Activated T-cell treated with anti-CD3 and anti-CD28 coated beads, Interleukin-2, amount 50 U/mL, for 1 hour (primary cell): ENCODE measurements at regions not wholly inside any gene's neighbourhood (a gene's known extent, or its start where the extent isn't known, plus 50 kb on each side); places are given as distances from the start of the nearest gene placed in this dataset.
"Not testable (repeated sequence)": the region's sequence is repeated elsewhere in the genome, so short reads cannot be mapped to it uniquely, and the experiment has no call there.

Experiments
- DNase-seq: peaks from one replicate; pipeline ENCODE4 v3.0.0-alpha.2; 2020

DNA sequence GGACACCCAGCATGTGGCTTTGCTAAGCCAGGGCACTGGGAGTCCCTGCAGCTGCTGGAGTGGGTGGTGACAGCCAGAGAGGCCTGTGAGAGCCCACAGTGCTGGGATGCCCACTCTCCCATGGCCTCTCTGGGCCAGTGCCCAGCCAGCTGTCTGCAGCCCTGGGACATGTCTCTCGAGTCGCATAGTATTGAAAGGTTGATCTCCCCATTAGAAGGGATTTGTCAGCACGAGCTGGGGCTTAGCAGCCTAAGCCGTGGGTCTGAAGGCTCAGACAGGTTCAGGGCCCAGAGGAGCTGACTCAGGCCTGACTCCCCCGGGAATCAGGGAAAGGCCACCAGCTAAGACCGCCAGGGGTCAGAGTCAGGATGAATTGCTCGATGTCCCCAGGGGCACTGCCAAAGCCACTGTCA is 53.5 kb downstream of the FOXD2 start:
- DNase-seq, result no peak

- no peak for DNase-seq
These were observed 57.4 kb downstream of the FOXD2 start for GRCh38 chr1:47495176-47495713.

- no peak for DNase-seq
These were observed 60.7 kb downstream of the FOXD2 start for GRCh38 chr1:47498551-47498950.

DNA sequence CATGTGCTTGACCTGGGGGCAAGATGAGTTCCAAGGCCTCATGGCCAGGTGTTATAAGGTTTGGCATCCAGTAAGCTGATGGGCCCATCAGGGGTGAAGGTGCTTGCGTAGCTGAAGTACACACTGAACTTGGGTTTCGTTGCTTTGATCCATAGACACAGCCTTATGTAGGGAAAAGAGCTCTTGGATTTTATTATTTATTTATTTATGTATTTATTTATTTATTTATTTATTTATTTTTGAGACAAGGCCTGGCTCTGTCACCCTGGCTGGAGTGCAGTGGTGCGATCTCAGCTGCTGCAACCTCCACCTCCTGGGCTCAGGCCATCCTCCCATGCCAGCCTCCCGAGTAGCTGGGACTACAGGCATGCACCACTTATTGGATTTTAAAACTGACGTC is 63.2 kb downstream of the FOXD2 start:
- DNase-seq, result no peak

GRCh38 chr1:47502746-47503370 is 65.0 kb downstream of the FOXD2 start:
- DNase-seq, result no peak

DNA sequence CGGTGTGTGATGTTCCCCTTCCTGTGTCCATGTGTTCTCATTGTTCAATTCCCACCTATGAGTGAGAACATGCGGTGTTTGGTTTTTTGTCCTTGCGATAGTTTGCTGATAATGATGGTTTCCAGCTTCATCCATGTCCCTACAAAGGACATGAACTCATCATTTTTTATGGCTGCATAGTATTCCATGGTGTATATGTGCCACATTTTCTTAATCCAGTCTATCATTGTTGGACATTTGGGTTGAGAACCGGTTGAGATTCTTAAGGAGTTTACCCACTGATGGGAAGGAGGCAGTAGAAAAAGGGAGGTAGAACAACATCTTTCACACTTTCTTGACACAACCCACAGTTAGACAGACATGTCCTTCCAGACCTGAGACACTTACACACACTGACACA is 67.0 kb downstream of the FOXD2 start:
- not testable (repeated sequence) for DNase-seq

- no peak for DNase-seq
These were observed 67.4 kb downstream of the FOXD2 start for GRCh38 chr1:47505267-47505666.

DNA sequence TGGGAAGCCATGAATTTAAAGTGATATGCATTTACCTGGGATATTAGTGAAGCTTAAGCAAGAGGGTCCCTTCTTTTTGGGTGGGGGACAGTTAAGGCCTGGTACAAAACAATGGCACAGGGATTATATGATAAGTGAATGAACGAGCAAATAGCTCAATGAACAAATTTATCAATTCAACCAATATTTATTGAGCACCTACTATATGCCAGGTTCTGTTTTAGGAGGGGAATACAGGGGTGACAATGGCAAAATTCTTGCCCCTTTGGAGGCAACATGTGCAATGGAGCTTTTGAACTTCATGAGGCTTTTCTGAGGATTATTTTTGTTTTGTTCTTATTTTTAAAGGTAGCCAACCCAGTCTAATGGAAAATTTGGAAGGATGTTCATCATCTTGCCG is 68.2 kb downstream of the FOXD2 start:
- no peak for DNase-seq

- DNase-seq, result no peak
These were observed 69.3 kb downstream of the FOXD2 start for GRCh38 chr1:47507144-47507543.

DNA sequence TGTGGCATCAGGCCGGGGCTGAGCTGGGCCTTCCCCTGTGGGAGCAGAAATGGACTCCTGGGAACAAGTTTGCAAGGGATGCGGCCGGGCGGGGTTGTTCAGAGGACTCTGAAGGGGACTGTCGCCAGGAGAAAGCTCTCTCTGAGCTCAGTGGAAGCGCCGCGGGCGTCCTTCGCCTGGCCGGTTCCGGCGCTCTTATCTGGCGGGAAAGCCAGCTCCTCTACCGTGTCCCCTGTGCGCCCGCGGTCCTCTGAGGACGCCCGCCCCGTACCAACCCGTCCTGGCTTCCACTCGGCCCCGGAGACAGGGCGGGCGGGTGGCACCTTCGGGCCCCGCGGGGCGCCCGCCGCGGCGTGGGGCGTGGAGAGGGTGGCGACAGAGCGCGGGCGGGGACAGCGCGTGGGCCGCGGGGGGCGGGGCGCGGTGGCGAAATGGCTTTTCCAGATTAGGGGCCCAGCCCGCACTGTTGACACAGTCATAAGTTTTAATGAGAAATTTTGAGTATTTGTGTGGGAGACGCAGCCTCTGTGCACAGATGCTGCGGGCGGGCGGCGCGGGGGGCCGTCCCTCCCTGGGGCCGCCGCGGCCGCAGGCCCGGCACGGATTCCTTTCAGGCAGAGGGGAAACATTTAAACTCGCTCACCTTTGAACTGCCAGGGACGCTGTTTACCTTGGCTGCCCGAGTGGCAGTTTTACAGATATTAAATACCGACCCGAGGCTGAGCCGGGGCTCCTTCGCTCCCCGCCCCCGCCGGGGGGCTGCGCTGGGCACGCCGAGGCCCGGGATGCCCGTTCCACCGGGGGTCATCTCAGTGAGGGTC is 70.2 kb downstream of the FOXD2 start:
- DNase-seq, result peak; percentile 25

DNA sequence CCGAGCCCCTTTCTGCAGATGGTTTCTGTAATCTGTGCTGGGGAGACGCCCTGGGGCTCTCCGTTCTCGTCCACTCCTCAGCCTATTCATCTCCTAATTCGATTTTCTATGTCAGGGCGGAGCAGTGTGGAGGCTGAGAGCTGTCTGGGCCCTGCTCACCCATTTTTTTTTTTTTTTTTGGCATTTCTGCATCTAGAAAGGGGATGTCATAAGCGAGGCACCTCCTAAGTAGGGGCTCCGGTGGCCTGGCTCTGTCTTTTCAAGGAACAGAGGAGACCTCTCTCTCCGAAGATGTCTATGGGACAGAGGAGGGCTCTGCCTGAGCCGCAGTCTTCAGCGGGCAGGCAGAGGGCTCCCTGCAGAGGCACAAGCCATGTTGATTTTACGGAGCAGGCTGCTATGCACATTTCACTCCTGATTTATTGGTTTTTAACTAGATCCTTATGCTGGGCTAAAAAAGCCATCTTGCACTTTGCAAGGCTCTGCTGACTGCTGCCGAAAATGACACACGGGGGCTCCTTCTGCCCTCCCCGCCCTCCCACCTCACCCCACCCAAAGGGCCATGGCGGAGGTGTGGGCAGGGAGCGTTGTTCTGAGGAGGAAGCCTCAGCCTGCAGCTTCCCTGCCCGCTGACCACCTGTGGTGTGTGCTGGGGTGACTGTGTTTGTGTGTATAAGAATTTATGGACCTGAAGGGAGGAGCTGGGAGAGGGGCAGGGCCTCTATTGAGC is 71.0 kb downstream of the FOXD2 start:
- no peak for DNase-seq

DNA sequence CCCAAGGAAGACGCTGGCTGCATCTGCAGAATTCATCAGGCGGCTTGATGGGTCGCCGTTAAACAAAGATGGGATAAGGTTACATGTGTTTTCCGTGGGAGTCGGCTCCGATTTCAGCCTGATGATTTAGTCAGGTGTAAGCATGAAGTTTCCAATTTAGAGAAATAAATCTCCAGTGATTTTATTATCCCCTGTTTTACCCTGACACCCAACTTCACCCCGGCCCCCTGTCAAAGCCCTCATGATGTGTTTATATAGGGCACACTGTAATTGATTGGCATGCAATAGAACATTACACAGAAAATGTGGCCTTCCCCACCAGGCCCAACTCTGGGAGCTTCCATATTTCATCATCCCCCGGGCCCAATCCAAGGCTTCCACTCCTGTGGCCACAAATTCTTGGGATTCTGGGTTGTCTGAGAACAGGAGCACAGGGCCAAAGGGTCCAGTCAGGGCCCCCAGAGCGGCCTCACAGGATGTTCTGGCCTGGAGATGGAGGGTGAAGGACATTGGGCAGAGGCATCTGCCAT is 72.5 kb downstream of the FOXD2 start:
- no peak for DNase-seq

GRCh38 chr1:47511825-47512224 is 74.0 kb downstream of the FOXD2 start:
- DNase-seq, result no peak

- no peak for DNase-seq
These were observed 75.5 kb downstream of the FOXD2 start for GRCh38 chr1:47513393-47513792.

DNA sequence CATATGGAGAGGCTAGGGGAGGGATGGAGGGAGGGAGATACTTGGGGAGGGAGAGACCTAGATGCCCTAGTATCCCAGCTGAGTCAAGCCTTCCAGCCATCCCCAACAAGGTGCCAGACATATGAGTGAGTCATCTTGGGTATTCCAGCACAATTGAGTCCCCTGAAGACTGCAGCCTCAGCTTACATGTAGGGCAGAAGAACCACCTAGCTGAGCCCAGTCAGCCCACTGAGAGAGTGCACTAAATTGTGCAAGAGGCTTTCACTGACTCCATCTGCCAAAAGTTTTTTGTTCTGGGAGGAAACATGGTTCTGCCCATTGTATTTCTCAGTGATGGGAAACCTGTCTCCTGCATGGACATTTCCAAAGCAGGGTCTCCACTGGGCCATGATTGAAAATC is 76.4 kb downstream of the FOXD2 start:
- DNase-seq, result no peak

DNA sequence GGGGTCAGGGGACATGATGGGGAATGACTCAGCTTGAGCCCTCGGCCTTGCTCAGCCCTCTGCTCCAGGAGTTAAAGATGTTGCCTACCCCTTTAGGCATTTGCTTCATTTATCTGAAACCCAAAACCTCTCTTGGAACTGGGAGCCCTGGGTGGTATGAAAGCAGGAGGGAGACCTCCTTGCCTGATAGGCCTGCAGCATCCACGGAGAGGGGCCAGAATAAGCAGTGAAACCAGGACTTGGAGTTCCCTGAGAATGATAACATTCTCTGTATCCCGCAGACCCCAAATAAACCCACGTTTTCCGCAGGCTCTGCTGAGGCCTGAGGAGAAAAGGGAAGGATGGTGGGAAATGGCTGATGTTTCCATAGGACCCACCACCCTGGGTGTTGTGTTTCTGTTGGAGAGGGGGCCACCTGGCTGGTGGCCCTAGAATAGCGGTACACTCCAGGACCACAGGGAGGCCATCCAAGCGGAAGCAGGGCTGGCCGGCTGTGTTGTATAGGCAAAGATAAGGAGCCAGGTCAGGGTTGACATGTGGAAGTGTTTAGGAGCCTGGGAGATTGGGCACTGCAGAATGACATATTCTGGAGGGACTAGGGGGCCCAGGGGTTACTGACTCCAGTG is 77.4 kb downstream of the FOXD2 start:
- no peak for DNase-seq

DNA sequence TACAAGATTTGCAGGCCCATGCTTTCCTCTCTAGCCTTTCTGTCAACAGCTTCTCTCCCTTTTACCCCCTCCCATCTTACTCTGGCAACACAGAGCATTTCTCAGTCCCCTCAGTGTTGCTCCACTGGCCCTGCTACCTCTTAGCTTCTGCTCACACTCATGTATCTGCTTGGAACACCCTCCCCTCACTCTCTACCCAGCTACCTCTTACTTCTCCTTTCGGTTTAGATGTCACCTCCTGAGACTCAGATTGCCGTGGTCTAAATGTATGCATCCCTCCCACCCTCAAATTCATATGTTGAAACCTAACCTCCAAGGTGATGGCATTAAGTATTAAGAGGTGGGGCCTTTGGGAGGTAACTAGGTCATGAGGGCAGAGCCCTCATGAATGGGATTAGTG is 80.1 kb downstream of the FOXD2 start:
- DNase-seq, result no peak

GRCh38 chr1:47519491-47519890 is 81.6 kb downstream of the FOXD2 start:
- DNase-seq, result no peak

DNA sequence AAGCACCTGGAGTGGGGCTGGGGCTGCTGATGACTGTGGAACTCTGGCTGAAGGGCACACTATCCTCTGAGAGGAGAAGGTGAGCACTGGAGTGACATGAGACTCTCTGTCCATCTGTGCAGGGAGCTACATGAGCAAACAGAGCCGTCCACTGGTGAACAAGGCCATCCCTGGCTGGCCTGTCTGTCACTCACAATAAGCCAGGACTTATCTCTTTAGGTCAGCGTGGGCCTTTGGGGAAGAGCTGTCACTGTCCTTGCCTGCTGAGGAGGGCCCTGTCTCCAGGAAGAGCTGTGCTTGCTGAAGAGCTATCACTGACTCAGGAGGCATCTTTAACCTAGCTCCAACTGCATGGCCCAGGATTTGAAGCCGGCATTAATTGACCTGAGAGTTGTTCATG is 82.1 kb downstream of the FOXD2 start:
- DNase-seq, result no peak

GRCh38 chr1:47521034-47521881 is 83.4 kb downstream of the FOXD2 start:
- no peak for DNase-seq

- DNase-seq, result no peak
These were observed 85.3 kb downstream of the FOXD2 start for GRCh38 chr1:47522935-47523834.
